ENCODE measurements at regions not wholly inside any gene's neighbourhood (a gene's known extent, or its start where the extent isn't known, plus 50 kb on each side); places are given as distances from the start of the nearest gene placed in this dataset.

- no peak for DNase-seq (ENCODE audit: low spot score)
These were observed 53.1 kb upstream of the SNX9 start for GRCh38 chr6:157769776-157770426.

- DNase-seq (ENCODE audit: low spot score): no peak
These were observed 52.1 kb upstream of the SNX9 start for GRCh38 chr6:157770946-157771345.

- DNase-seq (ENCODE audit: low spot score): no peak
These were observed 50.2 kb upstream of the SNX9 start for GRCh38 chr6:157772820-157773219.
